ENCODE measurements at regions not wholly inside any gene's neighbourhood (a gene's known extent, or its start where the extent isn't known, plus 50 kb on each side); places are given as distances from the start of the nearest gene placed in this dataset.

DNA sequence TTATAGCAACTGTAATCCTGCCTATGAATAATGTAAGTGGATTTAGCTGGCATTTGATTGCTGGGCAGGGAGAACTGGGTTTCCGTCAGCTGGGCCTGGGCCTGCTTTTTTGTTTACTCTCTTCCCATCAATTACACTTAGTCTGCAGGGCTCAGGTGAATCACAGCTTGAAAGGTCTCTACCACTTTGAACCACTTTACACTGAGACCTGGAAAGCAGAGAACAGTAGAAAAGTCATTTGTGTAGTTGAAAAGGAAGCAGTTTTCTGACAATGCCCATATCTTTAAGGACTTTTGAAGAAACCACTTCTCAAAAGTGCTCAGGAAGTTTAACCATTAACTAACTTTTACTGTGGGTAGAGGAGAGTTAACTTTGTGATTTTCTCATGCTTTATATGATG is 315.4 kb upstream of the SASH1 start:
- no peak overlapping the region for H3K4me3 ChIP-seq (ENCODE audit: low read depth, low read length)
- no peak for TF ChIP-seq CTCF (IDR thresholded peaks at IDR 0.05; ENCODE audit: insufficient read depth, low read depth, low read length)
- DNase-seq (ENCODE audit: low read depth), result no peak

- no peak for TF ChIP-seq CTCF (IDR thresholded peaks at IDR 0.05; ENCODE audit: insufficient read depth, low read depth, low read length)
Measured at GRCh38 chr6:148035806-148036390, 306.7 kb upstream of the SASH1 start.

DNA sequence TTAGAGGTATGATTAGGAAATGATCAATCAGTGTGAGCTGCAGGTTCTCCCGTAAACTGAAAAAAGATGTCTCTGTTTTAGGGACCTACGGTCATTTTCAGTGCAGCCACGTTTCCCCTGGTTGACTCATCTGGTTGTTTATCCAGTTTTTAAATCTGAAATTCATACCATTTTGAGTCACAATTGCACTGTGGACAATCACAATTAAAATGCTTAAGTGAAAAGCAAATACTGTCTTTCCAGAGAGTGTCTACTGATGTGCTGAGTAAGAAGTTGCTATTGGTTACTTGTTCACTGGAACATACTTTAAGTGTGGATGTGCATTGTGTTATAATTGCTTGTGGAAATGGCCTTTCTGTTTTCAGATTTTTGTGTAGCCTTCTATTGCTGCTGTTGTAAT is 305.1 kb upstream of the SASH1 start:
- TF ChIP-seq CTCF (IDR thresholded peaks at IDR 0.05; ENCODE audit: insufficient read depth, low read depth, low read length), result no peak
- H3K4me3 ChIP-seq (ENCODE audit: low read depth, low read length), result no peak overlapping the region
- DNase-seq (ENCODE audit: low read depth), result no peak

More at GRCh38 chr6:148035806-148036390, 306.7 kb upstream of the SASH1 start:
- no peak overlapping the region for H3K4me3 ChIP-seq (ENCODE audit: low read depth, low read length)
- DNase-seq (ENCODE audit: low read depth), result no peak

GRCh38 chr6:148041546-148041945 is 301.1 kb upstream of the SASH1 start:
- no peak overlapping the region for H3K4me3 ChIP-seq (ENCODE audit: low read depth, low read length)
- no peak for TF ChIP-seq CTCF (IDR thresholded peaks at IDR 0.05; ENCODE audit: insufficient read depth, low read depth, low read length)
- no peak for DNase-seq (ENCODE audit: low read depth)

DNA sequence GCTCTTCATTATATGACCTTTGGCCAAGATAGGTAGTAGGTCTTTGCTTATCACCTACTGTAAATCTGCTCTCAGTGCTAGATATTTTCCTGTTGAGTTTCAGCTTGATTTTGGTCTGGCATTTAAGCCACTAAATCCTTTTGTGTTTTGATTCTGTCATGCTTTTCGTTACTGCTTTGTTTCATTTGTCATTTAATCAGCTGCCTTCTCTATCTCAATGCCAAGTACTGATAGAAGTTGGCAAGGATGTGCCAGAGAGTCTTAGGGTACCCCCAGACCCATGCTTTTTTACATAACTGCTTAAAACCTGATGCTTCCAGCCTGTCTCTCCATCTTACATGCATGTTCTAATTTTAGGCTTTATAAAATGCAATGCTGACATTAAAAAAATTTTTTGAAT is 300.1 kb upstream of the SASH1 start:
- H3K4me3 ChIP-seq (ENCODE audit: low read depth, low read length), result no peak overlapping the region
- no peak for DNase-seq (ENCODE audit: low read depth)
- TF ChIP-seq CTCF (IDR thresholded peaks at IDR 0.05; ENCODE audit: insufficient read depth, low read depth, low read length), result no peak

- TF ChIP-seq CTCF (IDR thresholded peaks at IDR 0.05; ENCODE audit: insufficient read depth, low read depth, low read length), result no peak
- peak; percentile 3 for DNase-seq (ENCODE audit: low read depth)
- H3K4me3 ChIP-seq (ENCODE audit: low read depth, low read length), result no peak overlapping the region
Measured at GRCh38 chr6:148044261-148044751, 298.3 kb upstream of the SASH1 start.

DNA sequence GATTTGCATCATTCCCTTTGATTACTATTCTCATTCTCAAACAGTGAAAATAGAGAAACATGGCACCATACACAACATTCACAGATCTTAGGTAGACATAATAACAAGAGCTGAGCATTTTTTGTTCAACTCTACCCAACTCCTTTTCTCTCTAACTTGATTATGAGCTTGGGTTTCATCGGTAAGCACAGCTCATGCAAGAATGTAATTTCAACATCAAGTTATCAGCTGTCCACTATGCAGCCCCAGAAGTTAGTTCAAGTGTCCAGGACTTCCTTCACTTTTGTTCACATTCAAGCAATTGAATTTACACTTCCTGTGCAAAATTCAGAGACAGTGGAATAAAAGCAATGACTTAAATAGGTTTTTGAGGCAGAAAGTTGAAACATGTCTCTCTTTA is 297.7 kb upstream of the SASH1 start:
- no peak overlapping the region for H3K4me3 ChIP-seq (ENCODE audit: low read depth, low read length)
- TF ChIP-seq CTCF (IDR thresholded peaks at IDR 0.05; ENCODE audit: insufficient read depth, low read depth, low read length), result no peak
- DNase-seq (ENCODE audit: low read depth), result no peak
